Sigmoid colon (tissue), 6 donors: ENCODE measurements at regions not wholly inside any gene's neighbourhood (a gene's known extent, or its start where the extent isn't known, plus 50 kb on each side); places are given as distances from the start of the nearest gene placed in this dataset.
A peak's percentile ranks its signal among the peaks of the same experiment; 100 is the strongest.

Experiments
- DNase-seq: peaks from one replicate; pipeline ENCODE4 v3.0.0-alpha.2; 2019
- H3K27ac ChIP-seq, 4 donors: fragments of 200-600 bp; sonication (generic); one replicate each; pipeline ENCODE4 v1.5.1; 2016 to 2019; ENCODE audit warnings: mild to moderate bottlenecking in 1 of 4
- H3K27me3 ChIP-seq, 3 donors: fragments of 200-600 bp; sonication (generic); one replicate each; pipeline ENCODE4 v1.5.1; 2019; ENCODE audit warnings: mild to moderate bottlenecking in 1 of 3
- H3K36me3 ChIP-seq, 4 donors: fragments of 200-600 bp; sonication (generic); one replicate each; pipeline ENCODE4 v1.5.1; 2016 to 2019
- H3K4me1 ChIP-seq, 4 donors: fragments of 200-600 bp; sonication (generic); one replicate each; pipeline ENCODE4 v1.5.1; 2017 to 2019
- H3K4me3 ChIP-seq, 4 donors: fragments of 200-600 bp; sonication (generic); one replicate each; pipeline ENCODE4 v1.5.1; 2017 to 2019; ENCODE audit warnings: mild to moderate bottlenecking in 2 of 4, moderate library complexity in 1 of 4
- H3K9me3 ChIP-seq, 4 donors: fragments of 200-600 bp in 3 of 4; sonication (generic) in 3 of 4; one replicate each; pipeline versions ENCODE4 v1.5.1 to v1.6.1; 2013 to 2019
- EP300 ChIP-seq, 4 donors: sonication (generic); formaldehyde crosslinking; IDR thresholded peaks; one replicate each; pipeline ENCODE4 v1.6.1; 2017; ENCODE audit warnings: antibody characterized with exemption in 4 of 4
- POLR2A ChIP-seq, 2 donors: fragments of 450-650 bp; IDR thresholded peaks; one replicate each; pipeline ENCODE4 v1.6.1; 2016; ENCODE audit warnings: antibody characterized with exemption in 2 of 2, mild to moderate bottlenecking in 2 of 2, moderate library complexity in 2 of 2
- POLR2AphosphoS5 ChIP-seq, 4 donors: sonication (generic); formaldehyde crosslinking; IDR thresholded peaks; one replicate each; pipeline ENCODE4 v1.6.1; 2017; ENCODE audit warnings: antibody characterized with exemption in 4 of 4
- WGBS, 2 donors: extraction: QIAGEN DNeasy Blood & Tissue Kit; methylation state at CpG; one replicate each; pipeline ENCODE4 v1.1.7; 2013; 5-methylcytosine and 5-hydroxymethylcytosine counted together
- intact Hi-C: fragments of 100-400 bp; cut with DNase I; formaldehyde crosslinking; loops from one replicate; pipeline ENCODE4 v1.15.1; 2023
- TF ChIP-seq, protein P1 (sequence below), 4 experiments: fragments of 450-650 bp in 3 of 4; fragments of 200-600 bp in 1 of 4; IDR thresholded peaks; one replicate each; pipeline ENCODE4 v1.5.1; 2016 to 2019; ENCODE audit warnings: antibody characterized with exemption in 4 of 4, mild to moderate bottlenecking in 3 of 4, moderate library complexity in 2 of 4
- donor health status: healthy with polysubstance abuse.
- donor health status: healthy.

- TF ChIP-seq POLR2A (IDR thresholded peaks at IDR 0.05) (no peak), POLR2AphosphoS5 (IDR thresholded peaks at IDR 0.05) (no peak), EP300 (IDR thresholded peaks at IDR 0.05) (no peak)
- TF ChIP-seq, protein P1, sequence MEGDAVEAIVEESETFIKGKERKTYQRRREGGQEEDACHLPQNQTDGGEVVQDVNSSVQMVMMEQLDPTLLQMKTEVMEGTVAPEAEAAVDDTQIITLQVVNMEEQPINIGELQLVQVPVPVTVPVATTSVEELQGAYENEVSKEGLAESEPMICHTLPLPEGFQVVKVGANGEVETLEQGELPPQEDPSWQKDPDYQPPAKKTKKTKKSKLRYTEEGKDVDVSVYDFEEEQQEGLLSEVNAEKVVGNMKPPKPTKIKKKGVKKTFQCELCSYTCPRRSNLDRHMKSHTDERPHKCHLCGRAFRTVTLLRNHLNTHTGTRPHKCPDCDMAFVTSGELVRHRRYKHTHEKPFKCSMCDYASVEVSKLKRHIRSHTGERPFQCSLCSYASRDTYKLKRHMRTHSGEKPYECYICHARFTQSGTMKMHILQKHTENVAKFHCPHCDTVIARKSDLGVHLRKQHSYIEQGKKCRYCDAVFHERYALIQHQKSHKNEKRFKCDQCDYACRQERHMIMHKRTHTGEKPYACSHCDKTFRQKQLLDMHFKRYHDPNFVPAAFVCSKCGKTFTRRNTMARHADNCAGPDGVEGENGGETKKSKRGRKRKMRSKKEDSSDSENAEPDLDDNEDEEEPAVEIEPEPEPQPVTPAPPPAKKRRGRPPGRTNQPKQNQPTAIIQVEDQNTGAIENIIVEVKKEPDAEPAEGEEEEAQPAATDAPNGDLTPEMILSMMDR (IDR thresholded peaks at IDR 0.05): no peak
- DNase-seq: no peak
- Histone ChIP-seq H3K27me3 (peaks cover 0 to 3% (median 0%) of the 10 kb centered on the region in 3 donors), H3K27ac (no peak overlapping the region), H3K36me3 (no peaks in the 10 kb centered on the region), H3K4me1 (no peaks in the 10 kb centered on the region), H3K9me3 (peaks cover 0 to 5% (median 0%) of the 10 kb centered on the region in 4 donors), H3K4me3 (no peak overlapping the region)
- intact Hi-C loops: no loop called here
- 66 to 69% methylated on average over 12 of the region's 12 CpGs for WGBS, 2 donors
These were observed 281.7 kb downstream of the CDH26 start for GRCh38 chr20:60239956-60240355.

GRCh38 chr20:60240415-60240814 lies 282.2 kb downstream of the CDH26 start:
- Histone ChIP-seq H3K4me3 (no peak overlapping the region), H3K27ac (no peak overlapping the region), H3K9me3 (peaks cover 0 to 5% (median 0%) of the 10 kb centered on the region in 4 donors), H3K4me1 (no peaks in the 10 kb centered on the region), H3K27me3 (peaks cover 0 to 3% (median 0%) of the 10 kb centered on the region in 3 donors), H3K36me3 (no peaks in the 10 kb centered on the region)
- no peak for DNase-seq
- 65 to 69% methylated on average over 7 of the region's 7 CpGs for WGBS, 2 donors
- no peak for TF ChIP-seq POLR2AphosphoS5 (IDR thresholded peaks at IDR 0.05)
- TF ChIP-seq, protein P1 (IDR thresholded peaks at IDR 0.05): no peak
- no peak for TF ChIP-seq EP300 (IDR thresholded peaks at IDR 0.05)
- no peak for TF ChIP-seq POLR2A (IDR thresholded peaks at IDR 0.05)
- intact Hi-C loops: no loop called here

- no peak overlapping the region for H3K4me3 ChIP-seq
- no peaks in the 10 kb centered on the region for H3K4me1 ChIP-seq
- H3K36me3 ChIP-seq: no peaks in the 10 kb centered on the region
- no peak for DNase-seq
- H3K9me3 ChIP-seq: peaks cover 0 to 5% (median 0%) of the 10 kb centered on the region in 4 donors
- H3K27me3 ChIP-seq: peaks cover 0 to 3% (median 0%) of the 10 kb centered on the region in 3 donors
- 57 to 73% methylated on average over 8 of the region's 8 CpGs for WGBS, 2 donors
- intact Hi-C loops: no loop called here
- no peak overlapping the region for H3K27ac ChIP-seq
- TF ChIP-seq, protein P1 (IDR thresholded peaks at IDR 0.05): no peak
- TF ChIP-seq EP300 (IDR thresholded peaks at IDR 0.05) (no peak), POLR2A (IDR thresholded peaks at IDR 0.05) (no peak)
These were observed 282.8 kb downstream of the CDH26 start for GRCh38 chr20:60240986-60241385.

GRCh38 chr20:60242836-60243505 lies 284.7 kb downstream of the CDH26 start:
- DNase-seq: peak; percentile 19
- intact Hi-C loops: no loop called here
- Histone ChIP-seq H3K27ac (no peak overlapping the region), H3K9me3 (peaks cover 0 to 3% (median 0%) of the 10 kb centered on the region in 4 donors), H3K4me1 (no peaks in the 10 kb centered on the region), H3K4me3 (no peak overlapping the region), H3K27me3 (peaks cover 0 to 3% (median 0%) of the 10 kb centered on the region in 3 donors), H3K36me3 (no peaks in the 10 kb centered on the region)
- WGBS, 2 donors: 84 to 91% methylated on average over 4 of the region's 4 CpGs
- TF ChIP-seq POLR2AphosphoS5 (IDR thresholded peaks at IDR 0.05) (no peak), EP300 (IDR thresholded peaks at IDR 0.05) (no peak), POLR2A (IDR thresholded peaks at IDR 0.05) (no peak)
- TF ChIP-seq, protein P1 (IDR thresholded peaks at IDR 0.05): no peak
